Tibial artery (tissue), 4 donors: ENCODE measurements at regions not wholly inside any gene's neighbourhood (a gene's known extent, or its start where the extent isn't known, plus 50 kb on each side); places are given as distances from the start of the nearest gene placed in this dataset.

Source experiments
- DNase-seq, 2 donors: peaks; one replicate each; pipeline ENCODE4 v3.0.0-alpha.2; 2019
- H3K27ac ChIP-seq, 2 donors: fragments of 200-600 bp; sonication (generic) in 1 of 2; 1 replicate in 1 of 2; 2 replicates in 1 of 2; pipeline ENCODE4 v1.5.1; 2018 to 2019; ENCODE audit warnings: mild to moderate bottlenecking in 1 of 2
- H3K27me3 ChIP-seq, 2 donors: fragments of 200-600 bp; sonication (generic) in 1 of 2; one replicate each; pipeline versions ENCODE4 v1.5.1 to v1.6.0; 2016 to 2019
- H3K36me3 ChIP-seq, 3 donors: fragments of 200-600 bp; sonication (generic) in 2 of 3; one replicate each; pipeline ENCODE4 v1.5.1; 2016 to 2019; ENCODE audit warnings: mild to moderate bottlenecking in 2 of 3
- H3K4me1 ChIP-seq, 4 donors: fragments of 200-600 bp; sonication (generic) in 2 of 4; 1 replicate in 3 of 4; 2 replicates in 1 of 4; pipeline ENCODE4 v1.5.1; 2016 to 2019
- H3K4me3 ChIP-seq, 2 donors: fragments of 200-600 bp; sonication (generic) in 1 of 2; 1 replicate in 1 of 2; 2 replicates in 1 of 2; pipeline ENCODE4 v1.5.1; 2018 to 2019; ENCODE audit warnings: mild to moderate bottlenecking in 2 of 2
- H3K9me3 ChIP-seq, 3 donors: fragments of 200-600 bp; sonication (generic) in 1 of 3; one replicate each; pipeline ENCODE4 v1.5.1; 2016 to 2019
- CTCF ChIP-seq, 2 experiments: fragments of 200-600 bp in 1 of 2; fragments of 450-650 bp in 1 of 2; IDR thresholded peaks; one replicate each; pipeline ENCODE4 v1.5.1; 2017 to 2019; ENCODE audit warnings: antibody characterized with exemption in 2 of 2, mild to moderate bottlenecking in 1 of 2, moderate library complexity in 1 of 2
- intact Hi-C: fragments of 100-400 bp; cut with DNase I; formaldehyde crosslinking; loops from one replicate; pipeline ENCODE4 v1.15.0; 2023; ENCODE audit warnings: low total_unique reads

- H3K4me1 ChIP-seq = no peaks in the 10 kb centered on the region
- no peak for DNase-seq
- intact Hi-C loops = no loop called here
- TF ChIP-seq CTCF (IDR thresholded peaks at IDR 0.05) = no peak
- H3K27ac ChIP-seq = no peak overlapping the region
- H3K36me3 ChIP-seq = no peaks in the 10 kb centered on the region
- H3K27me3 ChIP-seq = no peaks in the 10 kb centered on the region
- no peak overlapping the region for H3K4me3 ChIP-seq
- H3K9me3 ChIP-seq = no peaks in the 10 kb centered on the region
Observed at GRCh38 chr6:76552268-76552667, 479.8 kb upstream of the IMPG1 start.

DNA sequence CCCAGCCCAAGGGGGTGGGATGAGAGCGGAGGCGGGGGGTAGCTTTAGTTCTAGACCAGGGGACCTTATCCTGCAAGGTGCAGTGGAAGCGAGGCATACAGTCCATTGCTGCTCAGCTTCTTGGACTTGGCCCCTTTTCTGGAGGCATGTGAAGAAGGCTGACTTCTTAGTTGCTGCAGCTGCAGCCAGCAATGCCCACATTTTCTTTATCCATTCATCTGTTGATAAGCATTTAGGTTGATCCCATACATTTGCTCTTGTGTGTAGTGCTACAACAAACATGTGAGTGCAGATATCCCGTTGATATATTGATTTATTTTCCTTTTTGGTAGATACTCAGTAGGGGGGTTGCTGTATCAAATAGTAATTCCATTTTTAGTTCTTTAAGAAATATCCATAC lies 461.2 kb upstream of the IMPG1 start:
- no peak for TF ChIP-seq CTCF (IDR thresholded peaks at IDR 0.05)
- H3K27ac ChIP-seq = no peak overlapping the region
- DNase-seq = no peak
- intact Hi-C loops = no loop called here
- peaks cover 0 to 15% (median 8%) of the 10 kb centered on the region in 3 donors for H3K9me3 ChIP-seq
- no peaks in the 10 kb centered on the region for H3K36me3 ChIP-seq
- H3K4me1 ChIP-seq = no peaks in the 10 kb centered on the region
- no peaks in the 10 kb centered on the region for H3K27me3 ChIP-seq
- no peak overlapping the region for H3K4me3 ChIP-seq

- no peak for DNase-seq
- Histone ChIP-seq H3K4me1 (no peaks in the 10 kb centered on the region), H3K4me3 (no peak overlapping the region), H3K27me3 (no peaks in the 10 kb centered on the region), H3K9me3 (peaks cover 0 to 15% (median 8%) of the 10 kb centered on the region in 3 donors), H3K27ac (no peak overlapping the region), H3K36me3 (no peaks in the 10 kb centered on the region)
- intact Hi-C loops = no loop called here
- no peak for TF ChIP-seq CTCF (IDR thresholded peaks at IDR 0.05)
Observed at GRCh38 chr6:76532647-76533046, 460.2 kb upstream of the IMPG1 start.

- TF ChIP-seq CTCF (IDR thresholded peaks at IDR 0.05) = no peak
- H3K4me1 ChIP-seq = no peaks in the 10 kb centered on the region
- no peak overlapping the region for H3K4me3 ChIP-seq
- intact Hi-C loops = no loop called here
- no peaks in the 10 kb centered on the region for H3K27me3 ChIP-seq
- H3K9me3 ChIP-seq = peaks cover 0 to 8% (median 0%) of the 10 kb centered on the region in 3 donors
- no peak for DNase-seq
- H3K36me3 ChIP-seq = no peaks in the 10 kb centered on the region
- H3K27ac ChIP-seq = no peak overlapping the region
Observed at GRCh38 chr6:76518443-76518842, 446.0 kb upstream of the IMPG1 start.

- DNase-seq = no peak
- H3K27ac ChIP-seq = no peak overlapping the region
- TF ChIP-seq CTCF (IDR thresholded peaks at IDR 0.05) = no peak
Observed at GRCh38 chr6:76516924-76517323, 444.5 kb upstream of the IMPG1 start.

DNA sequence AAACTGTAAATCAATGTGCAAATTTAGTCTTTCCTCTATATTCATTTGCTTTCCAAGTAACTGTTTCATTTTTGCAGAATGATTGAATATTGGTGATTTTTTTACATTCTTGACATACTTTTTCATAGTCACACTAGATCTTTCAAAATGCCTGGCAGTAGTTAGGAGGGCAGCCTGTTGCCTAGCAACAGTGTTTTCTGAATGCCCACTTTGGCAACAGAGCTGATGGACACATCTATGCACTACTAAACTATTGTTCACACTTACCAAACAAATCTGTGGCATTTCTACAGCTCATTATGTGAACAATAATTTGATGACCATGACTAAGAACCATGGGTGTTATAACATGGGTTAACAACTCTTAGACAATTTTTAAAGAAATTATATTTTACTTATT lies 438.0 kb upstream of the IMPG1 start:
- TF ChIP-seq CTCF (IDR thresholded peaks at IDR 0.05) = no peak

More at GRCh38 chr6:76516924-76517323, 444.5 kb upstream of the IMPG1 start:
- no peaks in the 10 kb centered on the region for H3K4me1 ChIP-seq
- no peaks in the 10 kb centered on the region for H3K36me3 ChIP-seq
- no peaks in the 10 kb centered on the region for H3K27me3 ChIP-seq
- H3K9me3 ChIP-seq = peaks cover 0 to 8% (median 0%) of the 10 kb centered on the region in 3 donors
- intact Hi-C loops = no loop called here
- H3K4me3 ChIP-seq = no peak overlapping the region

More for the DNA sequence above, 438.0 kb upstream of the IMPG1 start:
- H3K4me1 ChIP-seq = peaks cover 0 to 3% (median 0%) of the 10 kb centered on the region in 4 donors
- no peak for DNase-seq
- intact Hi-C loops = no loop called here
- H3K9me3 ChIP-seq = peaks cover 0 to 5% (median 0%) of the 10 kb centered on the region in 3 donors
- no peaks in the 10 kb centered on the region for H3K36me3 ChIP-seq
- no peak overlapping the region for H3K27ac ChIP-seq
- H3K27me3 ChIP-seq = no peaks in the 10 kb centered on the region
- no peak overlapping the region for H3K4me3 ChIP-seq
